ENCODE measurements at regions not wholly inside any gene's neighbourhood (a gene's known extent, or its start where the extent isn't known, plus 50 kb on each side); places are given as distances from the start of the nearest gene placed in this dataset.

GRCh38 chr11:119996556-119996955 is 141.4 kb downstream of the TRIM29 start:
- Mint-ChIP-seq H3K27me3 (peaks cover 23% of the 10 kb centered on the region), H3K9me3 (no peaks in the 10 kb centered on the region), H3K27ac (no peak overlapping the region), H3K4me1 (ENCODE audit: low read depth) (no peaks in the 10 kb centered on the region), H3K36me3 (ENCODE audit: low read depth) (no peaks in the 10 kb centered on the region), H3K4me3 (no peak overlapping the region)
- DNase-seq = no peak
- H3K9me3 ChIP-seq (ENCODE audit: control insufficient read depth in 1 of 2, insufficient read depth in 1 of 2, low read length in 2 of 2) = peaks cover 0 to 3% of the 10 kb centered on the region in 2 experiments
- H3K4me1 ChIP-seq (ENCODE audit: insufficient read depth, low read length) = no peaks in the 10 kb centered on the region
- H3K27ac ChIP-seq (ENCODE audit: low read depth in 1 of 2, low read length in 2 of 2) = no peak overlapping the region
- H3K36me3 ChIP-seq (ENCODE audit: insufficient read depth, low read length) = no peaks in the 10 kb centered on the region
- H3K27me3 ChIP-seq (ENCODE audit: control insufficient read depth in 1 of 2, insufficient read depth in 2 of 2, low read length in 2 of 2) = peaks cover 0 to 7% of the 10 kb centered on the region in 2 experiments
- intact Hi-C loops (cut with DNase I, micrococcal nuclease) = no loop called here
- no peak overlapping the region for H3K4me3 ChIP-seq (ENCODE audit: low read length)
- TF ChIP-seq, protein P1, sequence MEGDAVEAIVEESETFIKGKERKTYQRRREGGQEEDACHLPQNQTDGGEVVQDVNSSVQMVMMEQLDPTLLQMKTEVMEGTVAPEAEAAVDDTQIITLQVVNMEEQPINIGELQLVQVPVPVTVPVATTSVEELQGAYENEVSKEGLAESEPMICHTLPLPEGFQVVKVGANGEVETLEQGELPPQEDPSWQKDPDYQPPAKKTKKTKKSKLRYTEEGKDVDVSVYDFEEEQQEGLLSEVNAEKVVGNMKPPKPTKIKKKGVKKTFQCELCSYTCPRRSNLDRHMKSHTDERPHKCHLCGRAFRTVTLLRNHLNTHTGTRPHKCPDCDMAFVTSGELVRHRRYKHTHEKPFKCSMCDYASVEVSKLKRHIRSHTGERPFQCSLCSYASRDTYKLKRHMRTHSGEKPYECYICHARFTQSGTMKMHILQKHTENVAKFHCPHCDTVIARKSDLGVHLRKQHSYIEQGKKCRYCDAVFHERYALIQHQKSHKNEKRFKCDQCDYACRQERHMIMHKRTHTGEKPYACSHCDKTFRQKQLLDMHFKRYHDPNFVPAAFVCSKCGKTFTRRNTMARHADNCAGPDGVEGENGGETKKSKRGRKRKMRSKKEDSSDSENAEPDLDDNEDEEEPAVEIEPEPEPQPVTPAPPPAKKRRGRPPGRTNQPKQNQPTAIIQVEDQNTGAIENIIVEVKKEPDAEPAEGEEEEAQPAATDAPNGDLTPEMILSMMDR (IDR thresholded peaks at IDR 0.05) = no peak
- ChIA-PET CTCF (no interaction called here), POLR2A (no interaction called here)
- ATAC-seq (ENCODE audit: poor library complexity) = no peak

- H3K27me3 Mint-ChIP-seq = peaks cover 24% of the 10 kb centered on the region
- no peak overlapping the region for H3K27ac ChIP-seq (ENCODE audit: low read depth in 1 of 2, low read length in 2 of 2)
- CTCF ChIA-PET = no interaction called here
- H3K27me3 ChIP-seq (ENCODE audit: control insufficient read depth in 1 of 2, insufficient read depth in 2 of 2, low read length in 2 of 2) = peaks cover 0 to 7% of the 10 kb centered on the region in 2 experiments
- TF ChIP-seq, protein P1 (IDR thresholded peaks at IDR 0.05) = no peak
- H3K4me3 Mint-ChIP-seq = no peak overlapping the region
- H3K4me1 ChIP-seq (ENCODE audit: insufficient read depth, low read length) = no peaks in the 10 kb centered on the region
- peaks cover 0 to 3% of the 10 kb centered on the region in 2 experiments for H3K9me3 ChIP-seq (ENCODE audit: control insufficient read depth in 1 of 2, insufficient read depth in 1 of 2, low read length in 2 of 2)
- DNase-seq = no peak
- ATAC-seq (ENCODE audit: poor library complexity) = no peak
- no peak overlapping the region for H3K27ac Mint-ChIP-seq
- H3K36me3 Mint-ChIP-seq (ENCODE audit: low read depth) = no peaks in the 10 kb centered on the region
- H3K9me3 Mint-ChIP-seq = no peaks in the 10 kb centered on the region
- no peaks in the 10 kb centered on the region for H3K36me3 ChIP-seq (ENCODE audit: insufficient read depth, low read length)
- no peaks in the 10 kb centered on the region for H3K4me1 Mint-ChIP-seq (ENCODE audit: low read depth)
- H3K4me3 ChIP-seq (ENCODE audit: low read length) = no peak overlapping the region
- POLR2A ChIA-PET = no interaction called here
- intact Hi-C loops (cut with DNase I, micrococcal nuclease) = no loop called here
Observed at GRCh38 chr11:119995730-119996491, 142.0 kb downstream of the TRIM29 start.

DNA sequence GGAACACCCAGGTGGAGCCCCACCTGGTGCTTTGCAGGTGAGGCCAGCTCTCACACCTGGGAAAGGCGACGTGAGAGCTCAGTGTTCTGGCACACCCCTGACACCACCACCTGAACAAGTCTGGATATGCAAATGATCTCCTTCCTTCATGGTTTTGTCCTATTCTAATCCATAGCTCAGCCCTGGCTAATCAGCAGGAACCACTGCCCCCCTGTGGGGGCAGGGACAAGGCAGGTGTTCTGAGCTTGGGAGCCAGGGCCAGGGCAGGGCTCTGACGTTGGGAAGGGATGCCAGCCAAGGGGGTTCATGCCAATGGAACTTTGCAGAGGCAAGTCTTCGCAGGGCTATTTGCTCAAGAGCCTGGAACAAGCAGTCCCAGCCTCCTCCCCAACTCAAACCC is 144.2 kb downstream of the TRIM29 start:
- Mint-ChIP-seq H3K36me3 (ENCODE audit: low read depth) (no peaks in the 10 kb centered on the region), H3K27me3 (peaks cover 38% of the 10 kb centered on the region)
- H3K9me3 ChIP-seq (ENCODE audit: control insufficient read depth in 1 of 2, insufficient read depth in 1 of 2, low read length in 2 of 2) = peaks cover 0 to 3% of the 10 kb centered on the region in 2 experiments

More for the DNA sequence above, 144.2 kb downstream of the TRIM29 start:
- no peak overlapping the region for H3K27ac ChIP-seq (ENCODE audit: low read depth in 1 of 2, low read length in 2 of 2)
- no peaks in the 10 kb centered on the region for H3K4me1 Mint-ChIP-seq (ENCODE audit: low read depth)
- H3K27ac Mint-ChIP-seq = no peak overlapping the region
- POLR2A ChIA-PET = no interaction called here
- ATAC-seq (ENCODE audit: poor library complexity) = no peak
- no peaks in the 10 kb centered on the region for H3K4me1 ChIP-seq (ENCODE audit: insufficient read depth, low read length)
- no peak overlapping the region for H3K4me3 ChIP-seq (ENCODE audit: low read length)
- no peak overlapping the region for H3K4me3 Mint-ChIP-seq
- TF ChIP-seq, protein P1 (IDR thresholded peaks at IDR 0.05) = no peak
- CTCF ChIA-PET = no interaction called here
- peaks cover 0 to 7% of the 10 kb centered on the region in 2 experiments for H3K27me3 ChIP-seq (ENCODE audit: control insufficient read depth in 1 of 2, insufficient read depth in 2 of 2, low read length in 2 of 2)
- no peaks in the 10 kb centered on the region for H3K9me3 Mint-ChIP-seq
- no peak for DNase-seq
- H3K36me3 ChIP-seq (ENCODE audit: insufficient read depth, low read length) = no peaks in the 10 kb centered on the region
- intact Hi-C loops (cut with DNase I, micrococcal nuclease) = no loop called here
